ENCODE measurements at regions not wholly inside any gene's neighbourhood (a gene's known extent, or its start where the extent isn't known, plus 50 kb on each side); places are given as distances from the start of the nearest gene placed in this dataset.

DNA sequence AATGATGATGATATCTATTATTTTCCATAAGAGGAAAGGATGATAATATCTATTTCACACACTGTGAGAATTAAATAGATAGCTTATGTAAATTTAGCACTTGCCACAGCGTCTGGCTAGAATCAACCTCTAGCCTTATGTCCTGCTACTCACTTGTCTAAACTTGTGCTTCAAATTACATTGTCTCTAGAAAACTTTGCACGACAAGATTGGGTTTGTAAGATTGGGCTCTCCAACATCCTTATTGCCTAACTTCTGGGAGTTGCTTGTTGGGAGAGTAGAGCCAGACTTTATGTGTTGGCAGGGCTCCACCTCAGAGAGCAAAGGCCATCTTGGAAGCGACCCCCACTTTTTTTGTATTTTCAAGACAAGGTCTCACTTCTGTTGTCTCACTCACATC, 50.0 kb upstream of the POGK start:
- no peak overlapping the region for H3K4me3 ChIP-seq (ENCODE audit: extremely low read depth, insufficient read depth, low read length, poor library complexity, severe bottlenecking)
- H3K27ac ChIP-seq (ENCODE audit: low read depth, low read length, severe bottlenecking) = no peak overlapping the region
- no peaks in the 10 kb centered on the region for H3K36me3 ChIP-seq (ENCODE audit: control insufficient read depth, insufficient read depth, low read length)
- 75 to 100% methylated on average over 1 of the region's 3 CpGs for WGBS, 2 experiments (ENCODE audit: insufficient coverage in 2 of 2)
- no peaks in the 10 kb centered on the region for H3K4me1 ChIP-seq (ENCODE audit: control insufficient read depth, insufficient read depth, low read length, poor library complexity, severe bottlenecking)
- H3K9me3 ChIP-seq (ENCODE audit: control insufficient read depth, low read length) = no peaks in the 10 kb centered on the region

All from mesodermal cell (in vitro differentiated cells).